ENCODE measurements at regions not wholly inside any gene's neighbourhood (a gene's known extent, or its start where the extent isn't known, plus 50 kb on each side); places are given as distances from the start of the nearest gene placed in this dataset.

DNA sequence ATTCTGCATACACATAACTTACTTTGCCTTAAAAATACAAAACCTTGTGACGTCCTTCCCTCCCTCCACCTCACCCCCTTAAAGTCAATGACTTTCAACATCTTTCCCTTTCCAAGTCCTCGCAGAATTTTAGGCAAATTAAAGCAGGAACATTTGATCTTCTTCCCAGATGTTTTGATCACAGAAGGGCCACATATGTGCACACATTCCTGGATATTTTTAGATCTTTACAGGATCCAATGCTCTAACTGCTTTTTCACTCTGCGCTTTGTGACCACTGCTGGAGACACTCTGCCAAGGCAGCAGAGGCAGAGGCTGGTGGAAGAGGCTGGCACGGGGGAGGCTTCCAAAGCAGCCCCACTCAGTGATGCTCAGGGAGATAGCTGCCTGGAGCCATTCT, 130.7 kb downstream of the SEC61B start:
- H3K27ac ChIP-seq = peak overlapping the region in 2 of 4 donors; percentile 18 to 31
- TF ChIP-seq, protein P1, sequence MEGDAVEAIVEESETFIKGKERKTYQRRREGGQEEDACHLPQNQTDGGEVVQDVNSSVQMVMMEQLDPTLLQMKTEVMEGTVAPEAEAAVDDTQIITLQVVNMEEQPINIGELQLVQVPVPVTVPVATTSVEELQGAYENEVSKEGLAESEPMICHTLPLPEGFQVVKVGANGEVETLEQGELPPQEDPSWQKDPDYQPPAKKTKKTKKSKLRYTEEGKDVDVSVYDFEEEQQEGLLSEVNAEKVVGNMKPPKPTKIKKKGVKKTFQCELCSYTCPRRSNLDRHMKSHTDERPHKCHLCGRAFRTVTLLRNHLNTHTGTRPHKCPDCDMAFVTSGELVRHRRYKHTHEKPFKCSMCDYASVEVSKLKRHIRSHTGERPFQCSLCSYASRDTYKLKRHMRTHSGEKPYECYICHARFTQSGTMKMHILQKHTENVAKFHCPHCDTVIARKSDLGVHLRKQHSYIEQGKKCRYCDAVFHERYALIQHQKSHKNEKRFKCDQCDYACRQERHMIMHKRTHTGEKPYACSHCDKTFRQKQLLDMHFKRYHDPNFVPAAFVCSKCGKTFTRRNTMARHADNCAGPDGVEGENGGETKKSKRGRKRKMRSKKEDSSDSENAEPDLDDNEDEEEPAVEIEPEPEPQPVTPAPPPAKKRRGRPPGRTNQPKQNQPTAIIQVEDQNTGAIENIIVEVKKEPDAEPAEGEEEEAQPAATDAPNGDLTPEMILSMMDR (IDR thresholded peaks at IDR 0.05) = no peak
- no peak for TF ChIP-seq POLR2A (IDR thresholded peaks at IDR 0.05)

DNA sequence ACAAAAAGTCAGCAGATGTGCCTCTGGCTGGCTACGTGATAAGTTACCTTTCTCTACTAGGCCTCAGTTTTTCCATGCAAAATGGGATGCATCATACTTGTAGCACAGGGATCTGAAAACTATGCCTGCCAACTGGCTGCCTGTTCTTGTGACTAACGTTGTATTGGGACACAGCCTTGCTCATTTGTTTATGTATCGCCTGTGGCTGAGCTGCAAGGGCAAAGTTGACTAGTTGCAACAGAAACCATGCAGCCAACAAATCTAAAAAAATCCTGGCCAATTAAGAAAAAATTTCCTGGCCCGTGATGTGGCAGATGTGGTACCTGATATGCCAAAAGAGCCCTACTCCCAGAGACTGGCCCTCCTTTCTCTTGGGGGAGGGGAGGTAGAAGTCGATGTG, 131.3 kb downstream of the SEC61B start:
- no peaks in the 10 kb centered on the region for H3K36me3 ChIP-seq
- DNase-seq = peak in 1 of 3 donors; percentile 52
- H3K9me3 ChIP-seq = no peaks in the 10 kb centered on the region
- peak overlapping the region in 2 of 4 donors; percentile 18 to 31 for H3K27ac ChIP-seq
- H3K4me3 ChIP-seq = no peak overlapping the region
- no peaks in the 10 kb centered on the region for H3K4me1 ChIP-seq
- TF ChIP-seq POLR2A (IDR thresholded peaks at IDR 0.05) = no peak
- TF ChIP-seq, protein P1 (IDR thresholded peaks at IDR 0.05) = no peak
- no peaks in the 10 kb centered on the region for H3K27me3 ChIP-seq

More for the DNA sequence above, 130.7 kb downstream of the SEC61B start:
- H3K4me3 ChIP-seq = no peak overlapping the region
- no peaks in the 10 kb centered on the region for H3K36me3 ChIP-seq
- no peaks in the 10 kb centered on the region for H3K27me3 ChIP-seq
- H3K4me1 ChIP-seq = no peaks in the 10 kb centered on the region
- DNase-seq = no peak
- no peaks in the 10 kb centered on the region for H3K9me3 ChIP-seq

DNA sequence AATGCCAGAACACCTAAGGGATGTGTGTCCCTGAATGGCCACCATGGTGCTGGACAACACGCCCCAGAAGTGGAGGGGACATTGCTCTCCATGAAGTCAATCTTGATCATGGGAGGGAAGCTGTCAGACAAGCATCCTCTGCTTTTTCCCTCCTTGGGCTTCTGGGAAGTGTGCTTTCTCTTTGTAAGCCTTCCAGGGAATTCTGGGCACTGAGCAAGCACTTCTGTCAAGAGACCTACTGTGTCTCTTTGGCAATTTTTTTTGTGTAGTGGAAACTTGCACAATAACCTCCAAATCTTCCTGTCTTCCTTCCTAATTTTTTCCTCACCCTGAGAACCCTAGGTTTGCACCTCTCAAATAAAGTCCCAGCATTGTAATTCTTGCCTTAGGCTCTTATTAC, 132.0 kb downstream of the SEC61B start:
- H3K27me3 ChIP-seq = no peaks in the 10 kb centered on the region
- DNase-seq = no peak
- TF ChIP-seq, protein P1 (IDR thresholded peaks at IDR 0.05) = no peak
- no peaks in the 10 kb centered on the region for H3K9me3 ChIP-seq
- H3K27ac ChIP-seq = peak overlapping the region in 2 of 4 donors; percentile 31 to 38
- H3K36me3 ChIP-seq = no peaks in the 10 kb centered on the region
- no peak overlapping the region for H3K4me3 ChIP-seq
- no peaks in the 10 kb centered on the region for H3K4me1 ChIP-seq

DNA sequence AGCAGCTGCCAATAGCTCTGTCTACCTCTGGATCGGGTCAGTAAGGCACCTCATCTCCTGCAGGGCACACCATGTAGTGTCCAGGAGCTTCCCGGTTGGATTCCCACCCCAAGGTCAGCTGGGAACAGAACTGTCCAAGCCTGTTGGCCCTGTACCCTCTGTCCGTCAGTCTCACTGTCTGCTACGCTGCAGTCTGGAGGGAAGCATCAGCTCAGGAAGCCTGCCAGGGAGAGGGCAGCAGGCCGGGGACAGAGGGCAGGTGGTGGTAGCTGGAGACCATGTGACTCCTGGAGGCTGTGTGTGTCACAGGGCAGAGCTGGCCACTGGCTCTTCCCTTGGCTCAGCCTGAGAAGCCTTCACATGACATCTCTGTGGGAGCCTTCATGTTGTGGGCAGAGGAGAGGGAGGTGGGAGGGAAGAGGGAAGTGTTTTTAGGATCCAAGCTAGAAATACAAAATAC, 134.5 kb downstream of the SEC61B start:
- Histone ChIP-seq H3K27ac (no peak overlapping the region), H3K27me3 (no peaks in the 10 kb centered on the region), H3K9me3 (no peaks in the 10 kb centered on the region), H3K36me3 (no peaks in the 10 kb centered on the region), H3K4me1 (no peaks in the 10 kb centered on the region), H3K4me3 (no peak overlapping the region)
- DNase-seq = no peak
- no peak for TF ChIP-seq POLR2A (IDR thresholded peaks at IDR 0.05)

DNA sequence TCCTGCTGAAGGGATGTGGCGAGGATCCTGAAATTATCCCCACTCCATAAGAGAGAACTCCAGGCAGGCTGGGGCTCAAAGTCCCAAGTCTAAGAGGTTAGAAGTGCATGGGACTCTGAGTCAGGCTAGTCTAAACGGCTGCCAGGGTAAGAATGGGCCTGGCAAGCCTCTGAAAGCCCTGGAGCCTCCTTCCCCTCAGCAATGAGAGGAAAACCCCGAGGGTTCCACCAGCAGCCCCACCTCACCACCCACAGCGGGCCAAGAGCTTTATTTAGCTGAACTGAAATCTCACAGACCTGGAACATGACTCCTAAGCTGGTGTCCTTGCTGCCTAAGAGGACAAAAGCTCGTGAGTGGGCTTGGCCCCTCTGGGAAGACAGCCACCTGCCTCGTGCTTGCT, 135.5 kb downstream of the SEC61B start:
- H3K27ac ChIP-seq = no peak overlapping the region
- TF ChIP-seq, protein P1 (IDR thresholded peaks at IDR 0.05) = no peak
- no peak for TF ChIP-seq POLR2A (IDR thresholded peaks at IDR 0.05)
- no peaks in the 10 kb centered on the region for H3K27me3 ChIP-seq
- no peaks in the 10 kb centered on the region for H3K4me1 ChIP-seq
- no peak overlapping the region for H3K4me3 ChIP-seq
- H3K36me3 ChIP-seq = no peaks in the 10 kb centered on the region
- no peaks in the 10 kb centered on the region for H3K9me3 ChIP-seq
- no peak for DNase-seq

DNA sequence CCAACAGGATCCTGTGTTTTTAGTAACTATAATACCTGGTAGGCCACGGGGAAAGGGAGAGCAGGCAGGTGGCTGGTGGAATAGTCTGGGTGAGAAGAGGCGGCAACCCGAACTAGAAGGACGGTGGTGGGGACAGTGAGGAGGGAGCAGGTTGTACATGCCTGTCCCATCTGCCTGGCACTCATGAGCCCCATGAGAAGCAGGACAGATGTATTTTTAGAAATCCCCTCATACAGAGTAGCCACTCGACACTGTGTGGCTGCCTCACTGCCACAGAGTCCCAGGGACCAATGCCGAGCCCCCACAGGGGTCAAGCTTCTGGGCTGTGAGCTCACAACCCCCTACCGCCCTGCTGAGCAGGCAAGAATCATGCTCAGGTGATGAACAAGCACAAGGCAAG, 136.6 kb downstream of the SEC61B start:
- Histone ChIP-seq H3K9me3 (no peaks in the 10 kb centered on the region), H3K27me3 (no peaks in the 10 kb centered on the region), H3K4me3 (no peak overlapping the region), H3K36me3 (no peaks in the 10 kb centered on the region), H3K27ac (no peak overlapping the region), H3K4me1 (no peaks in the 10 kb centered on the region)
- TF ChIP-seq, protein P1 (IDR thresholded peaks at IDR 0.05) = no peak
- TF ChIP-seq POLR2A (IDR thresholded peaks at IDR 0.05) = no peak
- no peak for DNase-seq
